ENCODE measurements at regions not wholly inside any gene's neighbourhood (a gene's known extent, or its start where the extent isn't known, plus 50 kb on each side); places are given as distances from the start of the nearest gene placed in this dataset.

DNA sequence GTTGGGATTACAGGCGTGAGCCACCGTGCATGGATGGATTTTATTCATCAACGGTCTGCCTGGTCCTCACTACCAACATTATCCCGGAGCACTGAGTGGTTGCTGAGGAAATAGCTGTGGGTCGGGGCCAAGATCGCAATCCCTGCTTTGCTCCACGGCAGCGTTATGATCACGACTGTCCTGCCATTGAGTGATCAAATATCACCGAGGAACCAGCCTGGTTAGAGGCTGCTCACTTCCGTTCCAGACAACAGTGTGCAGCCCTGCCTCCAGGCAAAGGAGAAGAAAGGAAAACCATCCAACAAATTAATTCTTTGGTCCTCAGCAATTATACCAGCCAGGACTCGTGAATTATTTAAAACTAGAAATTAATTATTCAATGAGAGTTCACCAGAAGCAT, 70.6 kb upstream of the TBL1X start:
- TF ChIP-seq CTCF (IDR thresholded peaks at IDR 0.05 in 2 of 3, conservative IDR thresholded peaks at IDR 0.05 in 1 of 3; ENCODE audit: control insufficient read depth in 2 of 3, extremely low read depth in 1 of 3, insufficient read depth in 1 of 3, low read depth in 3 of 3, low read length in 3 of 3): no peak
- no peak for TF ChIP-seq USF2 (IDR thresholded peaks at IDR 0.05; ENCODE audit: borderline replicate concordance, low read depth, low read length)
- TF ChIP-seq, protein P1, sequence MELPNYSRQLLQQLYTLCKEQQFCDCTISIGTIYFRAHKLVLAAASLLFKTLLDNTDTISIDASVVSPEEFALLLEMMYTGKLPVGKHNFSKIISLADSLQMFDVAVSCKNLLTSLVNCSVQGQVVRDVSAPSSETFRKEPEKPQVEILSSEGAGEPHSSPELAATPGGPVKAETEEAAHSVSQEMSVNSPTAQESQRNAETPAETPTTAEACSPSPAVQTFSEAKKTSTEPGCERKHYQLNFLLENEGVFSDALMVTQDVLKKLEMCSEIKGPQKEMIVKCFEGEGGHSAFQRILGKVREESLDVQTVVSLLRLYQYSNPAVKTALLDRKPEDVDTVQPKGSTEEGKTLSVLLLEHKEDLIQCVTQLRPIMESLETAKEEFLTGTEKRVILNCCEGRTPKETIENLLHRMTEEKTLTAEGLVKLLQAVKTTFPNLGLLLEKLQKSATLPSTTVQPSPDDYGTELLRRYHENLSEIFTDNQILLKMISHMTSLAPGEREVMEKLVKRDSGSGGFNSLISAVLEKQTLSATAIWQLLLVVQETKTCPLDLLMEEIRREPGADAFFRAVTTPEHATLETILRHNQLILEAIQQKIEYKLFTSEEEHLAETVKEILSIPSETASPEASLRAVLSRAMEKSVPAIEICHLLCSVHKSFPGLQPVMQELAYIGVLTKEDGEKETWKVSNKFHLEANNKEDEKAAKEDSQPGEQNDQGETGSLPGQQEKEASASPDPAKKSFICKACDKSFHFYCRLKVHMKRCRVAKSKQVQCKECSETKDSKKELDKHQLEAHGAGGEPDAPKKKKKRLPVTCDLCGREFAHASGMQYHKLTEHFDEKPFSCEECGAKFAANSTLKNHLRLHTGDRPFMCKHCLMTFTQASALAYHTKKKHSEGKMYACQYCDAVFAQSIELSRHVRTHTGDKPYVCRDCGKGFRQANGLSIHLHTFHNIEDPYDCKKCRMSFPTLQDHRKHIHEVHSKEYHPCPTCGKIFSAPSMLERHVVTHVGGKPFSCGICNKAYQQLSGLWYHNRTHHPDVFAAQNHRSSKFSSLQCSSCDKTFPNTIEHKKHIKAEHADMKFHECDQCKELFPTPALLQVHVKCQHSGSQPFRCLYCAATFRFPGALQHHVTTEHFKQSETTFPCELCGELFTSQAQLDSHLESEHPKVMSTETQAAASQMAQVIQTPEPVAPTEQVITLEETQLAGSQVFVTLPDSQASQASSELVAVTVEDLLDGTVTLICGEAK (IDR thresholded peaks at IDR 0.05; ENCODE audit: borderline replicate concordance): no peak
- TF ChIP-seq TAF1 (IDR thresholded peaks at IDR 0.05; ENCODE audit: borderline replicate concordance, low read depth, low read length): no peak
- no peak for TF ChIP-seq EZH2 (IDR thresholded peaks at IDR 0.05; ENCODE audit: borderline replicate concordance, control insufficient read depth, low read depth, low read length)
- TF ChIP-seq NFYB (IDR thresholded peaks at IDR 0.05; ENCODE audit: insufficient read depth, low read depth, low read length): no peak
- no peak for TF ChIP-seq PRDM15 (CRISPR knock-in tag; IDR thresholded peaks at IDR 0.05)

All from GM12878 (cell line).